CMK (cell line): ENCODE measurements at regions not wholly inside any gene's neighbourhood (a gene's known extent, or its start where the extent isn't known, plus 50 kb on each side); places are given as distances from the start of the nearest gene placed in this dataset.

Source experiments
- DNase-seq: peaks from one replicate; pipeline ENCODE4 v3.0.0-alpha.2; 2010; ENCODE audit warnings: low read depth

DNA sequence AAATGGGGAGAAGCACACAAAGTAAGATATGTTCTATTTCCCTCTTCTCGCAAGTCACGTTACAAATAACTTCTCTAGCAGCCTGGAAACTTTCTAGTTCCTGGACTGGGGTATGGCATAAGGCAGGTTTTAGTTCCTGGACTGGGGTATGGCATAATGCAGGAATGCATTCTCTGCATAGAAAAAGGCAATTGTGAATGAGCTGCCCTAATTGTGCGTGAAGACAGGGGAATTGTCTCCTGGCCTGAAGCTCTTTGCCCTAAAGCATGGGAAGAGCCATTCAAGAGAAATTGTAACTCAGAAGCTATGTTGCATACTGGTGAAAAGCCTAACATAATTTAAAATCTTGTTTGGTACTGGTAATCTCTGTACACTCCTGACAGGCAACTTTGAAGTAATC is 54.3 kb upstream of the CBLB start:
- DNase-seq: no peak

DNA sequence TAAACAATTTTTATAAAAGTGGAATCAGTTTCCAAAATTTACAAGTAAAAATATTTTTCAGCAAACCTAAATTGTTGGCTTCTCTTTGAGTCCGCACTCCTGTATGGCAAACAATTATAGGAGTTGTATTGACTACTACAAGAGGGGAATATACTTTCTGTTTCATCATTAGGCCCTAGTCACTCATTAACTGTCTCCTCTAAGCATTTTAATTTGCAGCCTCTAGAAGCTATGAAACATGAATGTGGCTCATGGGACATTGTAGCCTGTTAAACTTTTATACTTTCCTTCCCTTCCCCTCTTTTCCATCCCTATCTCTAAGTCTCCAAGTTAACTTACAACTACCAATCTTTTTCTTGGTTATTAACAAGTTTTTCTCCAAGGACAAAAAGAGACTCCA is 58.9 kb upstream of the CBLB start:
- no peak for DNase-seq

DNA sequence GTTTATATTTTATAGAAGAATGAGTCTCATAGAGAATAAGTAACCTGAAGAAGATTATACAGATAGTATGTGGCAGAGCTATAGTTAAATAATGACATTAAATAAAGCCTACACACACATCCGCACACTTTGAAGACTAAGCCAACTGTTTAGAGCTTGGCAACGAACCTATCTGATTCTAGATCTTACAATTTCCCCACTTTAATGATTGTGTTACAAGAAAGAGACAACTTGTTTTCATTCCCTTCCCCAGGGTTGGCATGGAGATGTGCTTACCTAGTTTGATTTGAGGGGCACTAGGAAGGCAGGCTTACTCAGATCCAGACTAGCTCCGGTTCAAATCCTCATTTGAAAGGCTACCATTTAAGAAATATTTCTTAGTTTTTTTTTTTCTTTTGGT is 61.9 kb upstream of the CBLB start:
- DNase-seq: no peak

DNA sequence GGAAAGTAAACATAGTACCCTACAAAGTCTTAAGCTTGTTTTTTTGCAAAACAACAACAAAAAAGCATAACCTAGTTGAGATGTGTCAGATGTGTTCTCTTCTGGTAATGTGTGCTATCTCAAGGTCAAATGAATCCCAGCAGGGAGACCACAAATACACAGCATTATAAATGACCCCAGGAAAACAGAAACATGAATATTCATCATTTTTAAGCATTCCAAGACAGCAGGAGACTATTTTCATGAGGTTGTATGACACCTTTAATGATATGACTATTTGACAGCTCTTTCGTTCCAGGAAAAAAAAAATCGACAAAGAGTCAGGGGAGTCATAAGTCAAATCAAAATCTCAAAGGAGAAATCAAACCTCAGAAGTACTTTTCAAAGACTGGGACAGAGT is 62.7 kb upstream of the CBLB start:
- no peak for DNase-seq

DNA sequence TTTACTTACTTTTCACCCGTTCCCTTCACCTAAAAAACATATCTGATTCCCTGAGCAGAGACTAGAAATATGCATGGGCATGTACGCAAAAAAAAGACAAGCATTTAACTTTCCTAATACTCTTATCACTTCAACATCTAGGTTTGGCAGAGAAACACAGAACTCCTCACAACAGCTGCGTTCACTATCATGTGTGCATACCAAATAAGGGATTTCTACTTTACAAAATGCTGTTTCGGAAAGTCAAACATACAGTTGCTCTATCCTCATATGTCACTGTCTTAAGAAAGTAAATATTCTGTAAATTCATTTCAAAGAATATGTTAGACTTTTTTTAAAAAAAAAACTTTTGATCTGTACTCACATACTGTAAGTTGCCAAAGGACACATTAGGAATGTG is 65.1 kb upstream of the CBLB start:
- no peak for DNase-seq

DNA sequence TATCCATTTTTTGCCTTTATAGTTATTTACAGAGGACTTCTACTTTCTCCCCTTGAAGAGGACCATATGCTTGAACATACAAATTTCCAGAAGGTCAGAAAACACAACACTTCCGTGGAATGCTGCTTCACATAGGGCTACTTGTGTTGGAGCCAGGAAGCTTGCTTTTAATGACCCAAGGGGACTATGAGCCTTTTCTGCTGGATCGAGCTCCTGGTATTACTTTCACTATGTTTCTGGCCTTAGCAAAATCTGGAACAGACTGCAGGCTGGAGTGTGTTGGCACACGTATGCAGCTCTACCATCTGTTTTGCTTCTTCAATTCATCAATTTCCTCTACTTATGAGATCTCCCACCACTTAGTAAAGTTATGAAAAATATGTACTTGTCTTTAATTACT is 69.3 kb upstream of the CBLB start:
- DNase-seq: no peak

DNA sequence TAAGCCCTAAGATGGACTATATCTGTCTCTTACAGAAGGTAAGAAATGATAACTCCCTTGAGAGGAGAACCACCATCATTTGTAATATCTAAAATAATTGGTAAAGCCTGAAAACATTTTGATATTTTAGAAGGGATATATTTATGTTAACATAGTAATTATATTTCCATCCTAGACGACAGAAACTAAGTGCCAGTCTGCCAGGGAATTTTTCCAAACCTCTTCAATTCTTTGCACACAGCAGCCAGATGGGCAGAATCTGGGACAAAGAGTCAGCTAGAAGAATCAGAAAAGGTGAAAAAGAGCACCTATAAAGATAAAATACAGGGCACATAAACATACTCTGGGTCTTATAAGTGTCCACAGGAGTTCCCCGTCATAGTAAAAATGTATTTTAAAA is 70.0 kb upstream of the CBLB start:
- no peak for DNase-seq

DNA sequence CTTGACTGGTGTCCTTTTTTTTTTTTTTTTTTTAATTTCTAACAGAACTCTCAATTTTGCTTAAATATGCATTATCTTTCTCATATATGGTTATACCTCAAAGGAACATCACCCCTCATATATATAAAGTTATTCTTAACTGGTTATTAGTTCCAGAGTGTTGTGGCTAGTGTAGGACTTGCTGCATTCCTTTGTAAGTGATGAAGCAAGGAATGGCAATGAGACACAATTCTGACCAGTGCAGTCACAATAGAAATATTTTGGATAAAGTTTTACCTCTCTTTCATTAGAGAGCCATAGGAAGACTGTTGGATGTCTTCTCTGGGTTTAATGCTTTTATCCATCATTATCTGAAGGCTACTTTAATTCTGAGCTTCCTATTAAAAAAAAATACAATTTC is 75.5 kb upstream of the CBLB start:
- DNase-seq: no peak

DNA sequence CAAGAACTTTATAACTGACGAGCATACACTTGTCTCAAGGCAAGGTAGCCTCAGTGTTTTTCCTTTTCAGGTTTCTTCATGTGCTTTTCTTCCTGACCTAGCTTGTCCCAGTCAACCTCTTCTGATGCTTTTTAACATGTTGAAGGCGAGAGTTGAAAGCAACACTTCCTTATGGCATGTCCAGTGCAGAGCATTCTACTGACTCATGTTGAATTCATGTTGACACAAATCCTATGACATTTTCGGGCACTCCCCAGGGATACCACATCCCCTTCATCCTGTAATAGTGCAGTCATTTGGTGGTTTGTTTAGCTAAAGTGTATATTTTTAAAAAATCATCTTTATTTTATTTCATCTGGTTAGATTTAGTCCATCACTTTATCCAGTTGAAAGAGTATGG is 75.9 kb upstream of the CBLB start:
- DNase-seq: no peak

DNA sequence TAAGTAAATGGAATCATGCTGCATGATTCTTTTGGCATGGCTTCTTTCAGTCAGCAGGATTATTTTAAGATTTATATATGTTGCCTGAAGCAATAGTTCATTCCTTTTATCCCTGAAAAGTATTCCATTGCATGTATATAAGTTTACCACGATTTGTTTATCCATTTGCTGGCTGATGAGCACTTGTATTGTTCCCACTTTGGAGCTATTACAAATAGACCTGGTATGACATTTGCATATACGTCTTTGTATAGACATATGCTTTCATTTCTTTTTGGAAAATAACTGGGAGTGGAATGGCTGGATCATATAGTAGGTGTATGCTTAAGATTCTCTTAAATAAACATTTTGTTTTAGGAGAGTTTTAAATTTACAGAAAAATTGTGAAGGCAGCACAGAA is 79.3 kb upstream of the CBLB start:
- no peak for DNase-seq

DNA sequence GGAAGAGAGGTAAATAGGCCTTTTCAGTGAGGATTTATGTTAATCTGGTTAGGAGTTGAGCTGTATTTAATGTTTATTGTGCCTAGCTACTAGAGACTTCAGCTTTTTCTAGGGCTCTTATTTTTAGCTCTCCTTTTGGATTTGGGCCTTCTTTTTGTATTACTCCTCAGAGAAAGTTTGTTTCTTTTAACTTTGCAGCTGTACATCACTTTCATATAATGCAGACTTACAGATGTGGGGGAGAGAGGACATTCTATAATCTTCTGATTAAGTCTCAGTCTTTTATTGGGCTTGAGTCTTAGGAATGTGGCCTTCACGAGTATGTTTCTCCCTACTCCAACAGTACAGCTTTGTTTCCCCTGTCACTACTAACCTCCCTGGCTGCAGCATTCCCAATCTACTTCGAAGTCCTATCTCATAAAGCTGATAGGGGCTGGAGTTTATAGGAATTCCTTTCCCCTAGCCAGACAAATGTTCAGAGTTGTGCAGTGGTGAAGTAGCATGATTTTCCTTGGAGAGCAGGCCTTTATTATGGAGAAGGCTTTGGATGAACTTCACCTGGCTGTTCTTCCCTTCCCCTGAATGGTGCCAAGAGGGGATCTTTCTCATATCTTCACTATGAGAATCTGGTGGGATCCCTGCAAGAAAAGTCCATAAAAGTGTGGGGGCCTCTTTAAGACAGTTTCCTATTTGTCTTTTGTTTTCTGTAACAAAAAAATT is 82.2 kb upstream of the CBLB start:
- no peak for DNase-seq

DNA sequence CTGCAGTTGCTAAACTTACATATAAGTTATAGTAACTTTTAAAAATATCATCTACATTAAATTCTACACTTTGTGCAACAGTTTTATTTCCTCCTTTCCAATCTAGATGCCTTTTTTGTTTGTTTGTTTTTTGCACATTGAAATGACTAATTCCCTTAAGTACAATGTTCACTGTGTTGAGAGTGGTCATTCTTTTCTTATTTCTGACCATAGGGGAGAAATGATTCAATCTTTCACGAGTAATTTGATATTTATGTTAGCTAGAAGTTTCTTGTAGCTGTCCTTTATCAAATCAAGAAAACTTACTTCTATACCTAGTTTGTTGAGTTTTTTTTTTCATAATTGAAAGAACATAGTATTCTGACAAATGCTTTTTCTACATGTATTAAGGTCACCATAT is 85.0 kb upstream of the CBLB start:
- no peak for DNase-seq

DNA sequence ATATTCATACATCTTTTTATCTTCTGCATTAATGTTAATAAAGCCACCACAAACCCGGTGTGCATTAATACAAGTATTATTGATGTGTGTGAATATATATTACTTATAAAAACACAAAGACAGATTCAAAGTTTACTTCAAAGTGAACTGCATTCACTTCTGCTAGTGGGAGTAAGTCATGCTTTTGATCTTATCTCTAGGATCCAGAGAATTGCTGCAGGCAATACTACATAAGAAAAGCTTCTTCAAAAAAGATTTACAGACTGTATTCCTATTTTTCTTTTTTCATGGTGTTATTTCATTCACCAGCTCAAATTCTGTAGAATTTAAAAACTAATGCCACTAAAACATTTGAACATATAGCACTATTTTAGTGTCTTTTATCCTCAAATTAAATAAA is 87.5 kb upstream of the CBLB start:
- no peak for DNase-seq

DNA sequence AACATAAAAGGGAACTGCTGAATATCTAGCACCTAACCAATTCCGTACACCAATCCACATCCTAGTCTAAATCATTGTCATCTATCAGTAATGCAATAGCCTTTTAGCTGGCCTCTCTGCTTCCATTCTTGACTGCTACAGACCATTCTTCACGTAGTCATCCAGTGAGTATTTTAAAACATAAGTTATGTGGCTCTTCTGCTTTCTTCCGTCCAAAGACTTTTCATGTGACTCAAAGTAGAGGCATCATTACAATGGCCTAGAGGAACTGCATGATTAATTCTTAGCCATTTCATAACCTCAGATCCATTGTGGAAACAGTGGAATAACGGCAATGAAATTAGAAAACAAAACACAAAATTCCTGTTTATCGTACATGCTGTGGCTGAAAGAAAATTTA is 88.9 kb upstream of the CBLB start:
- no peak for DNase-seq

DNA sequence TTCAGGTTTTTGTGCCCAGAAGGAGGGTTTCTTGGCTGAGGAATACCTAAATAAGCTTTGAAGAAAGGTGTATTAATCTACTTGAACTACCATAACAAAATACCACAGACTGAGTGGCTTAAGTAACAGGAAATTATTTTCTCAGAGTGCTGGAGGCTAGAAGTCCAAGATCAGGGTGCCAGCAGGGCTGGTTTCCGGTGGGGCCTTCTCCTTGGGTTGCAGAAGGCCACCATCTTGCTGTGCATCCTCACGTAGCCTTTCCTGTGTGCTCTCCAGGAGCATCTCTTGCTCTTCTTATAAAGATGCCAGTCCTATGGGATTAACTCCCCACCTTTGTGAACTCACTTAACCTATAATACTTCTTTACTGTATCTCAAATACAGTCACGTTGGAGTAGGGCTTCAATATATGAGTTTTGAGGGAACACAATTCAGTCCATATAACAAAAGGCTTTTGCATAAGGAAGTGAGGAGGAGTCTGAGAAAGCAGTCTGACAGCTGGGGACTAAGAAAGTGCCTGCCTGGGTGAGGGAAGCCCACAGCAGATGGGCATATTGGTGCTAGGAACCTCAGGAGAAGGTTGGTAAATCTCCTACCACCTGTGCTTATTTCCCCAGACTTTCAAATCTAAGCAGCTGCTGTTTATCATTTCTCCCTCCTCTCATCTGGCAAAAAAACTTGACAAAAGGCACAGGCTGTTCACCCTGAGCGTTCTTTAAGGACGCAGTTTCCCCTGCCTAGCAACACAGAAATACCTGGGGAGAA is 89.6 kb upstream of the CBLB start:
- DNase-seq: no peak

DNA sequence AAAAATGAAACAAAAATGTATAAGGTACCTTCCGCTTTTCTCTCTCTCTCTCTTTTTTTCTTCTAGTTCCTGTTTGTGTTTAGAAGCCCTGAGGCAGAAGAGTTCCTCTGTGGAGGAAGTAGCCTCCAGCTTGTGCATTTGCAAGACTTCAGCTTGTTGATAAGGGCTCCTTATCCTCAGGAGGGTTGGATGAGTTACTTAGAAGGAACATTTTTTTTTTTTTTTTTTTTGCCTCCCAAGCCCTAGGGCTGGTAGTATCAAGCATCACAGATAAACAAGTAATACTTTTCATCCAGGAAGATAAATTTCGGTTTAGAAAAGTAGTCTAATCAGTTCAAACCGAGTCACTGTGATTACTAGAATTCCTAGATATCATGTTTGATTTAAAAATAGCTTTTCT is 91.0 kb upstream of the CBLB start:
- DNase-seq: peak; percentile 48

DNA sequence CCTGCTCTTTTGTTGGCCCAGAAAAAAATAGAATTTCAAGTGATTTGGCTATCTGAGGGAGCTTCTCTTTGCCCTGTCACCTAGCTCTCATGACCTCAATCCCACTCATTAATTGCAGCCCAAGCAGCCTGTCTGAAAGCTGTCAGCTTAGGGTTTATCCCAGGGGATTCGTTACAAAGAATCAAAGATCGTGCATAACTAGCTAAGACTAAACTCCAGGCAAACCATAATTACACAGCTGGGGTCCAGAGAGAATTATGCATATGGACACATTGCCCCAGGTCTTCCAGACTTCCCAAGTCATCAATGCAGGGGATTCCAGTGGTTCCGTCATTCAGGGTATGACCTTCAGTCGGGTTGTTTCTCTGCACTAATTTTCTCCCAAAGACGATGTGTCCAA is 91.6 kb upstream of the CBLB start:
- no peak for DNase-seq

DNA sequence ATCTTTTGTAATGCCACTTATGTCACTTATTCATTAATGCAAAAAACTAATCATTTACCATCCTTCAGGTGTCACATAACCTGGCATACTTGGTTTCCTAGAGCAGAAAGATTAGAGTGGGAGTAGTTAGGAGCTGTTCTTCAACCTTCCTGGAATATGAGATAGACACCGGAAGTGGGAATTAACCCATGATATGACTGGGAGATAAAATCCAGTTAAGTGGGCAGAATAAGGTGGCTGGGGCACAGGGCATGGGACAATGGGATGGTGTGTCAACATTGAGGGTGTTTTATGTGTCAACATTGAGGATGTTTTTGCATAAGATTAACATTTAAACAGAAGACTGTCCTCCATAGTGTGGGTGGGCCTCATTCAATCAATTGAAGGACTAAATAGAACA is 94.3 kb upstream of the CBLB start:
- DNase-seq: no peak

DNA sequence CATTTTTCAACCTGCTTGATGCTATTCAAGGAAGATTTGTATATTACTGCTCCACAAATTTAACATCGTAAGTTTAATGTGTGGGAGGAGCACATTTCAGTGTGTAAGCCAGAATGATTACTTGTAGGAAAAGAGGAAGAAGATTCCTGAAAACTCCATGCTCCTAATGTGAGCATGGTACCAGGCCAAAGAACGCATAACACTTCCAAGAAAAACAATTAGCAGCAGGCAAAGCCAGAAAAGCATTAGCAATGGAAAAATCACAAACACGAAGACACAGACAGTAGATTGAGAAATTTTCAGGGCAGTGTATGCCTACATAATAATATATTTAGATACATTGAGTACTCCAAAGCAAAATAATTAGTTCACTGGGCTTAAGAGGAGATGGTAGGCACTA is 96.6 kb upstream of the CBLB start:
- no peak for DNase-seq

DNA sequence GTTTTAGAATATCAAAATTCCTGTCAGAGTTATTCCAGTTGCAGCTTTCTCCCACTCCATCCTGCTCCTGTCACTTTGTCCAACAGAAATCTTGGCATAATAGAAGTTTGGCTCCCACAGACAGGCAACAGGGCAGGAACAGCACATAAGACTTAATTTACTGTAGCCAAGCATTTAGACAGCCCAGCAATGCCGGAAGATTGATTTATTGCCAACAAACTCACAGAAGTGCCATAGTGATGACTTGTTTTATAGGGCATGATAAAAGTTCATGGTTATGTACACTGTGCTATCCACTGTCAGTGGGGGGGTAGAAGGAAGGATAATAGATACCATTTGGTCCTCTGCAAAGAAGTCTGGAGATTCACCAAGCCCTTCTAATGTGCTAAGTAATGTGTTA is 98.3 kb upstream of the CBLB start:
- DNase-seq: no peak

DNA sequence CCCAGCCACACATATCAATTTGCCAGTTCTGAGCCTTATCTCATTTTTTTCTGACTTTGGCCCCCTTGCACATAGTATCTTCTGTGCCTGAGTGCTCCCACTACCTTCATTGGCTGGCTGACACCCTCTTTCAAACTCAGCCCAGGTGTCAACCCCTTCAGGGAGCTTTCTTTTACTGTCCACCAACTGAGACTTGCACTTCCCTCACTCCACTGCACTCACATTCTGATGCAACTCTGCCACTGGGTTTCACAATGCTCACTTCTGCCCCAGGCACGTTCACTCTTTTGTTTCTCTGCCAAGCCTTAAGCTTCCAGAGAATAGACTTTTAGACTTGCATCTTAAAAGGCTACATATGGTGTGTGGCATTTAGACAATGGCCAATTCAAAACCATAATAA is 101.5 kb upstream of the CBLB start:
- DNase-seq: no peak

DNA sequence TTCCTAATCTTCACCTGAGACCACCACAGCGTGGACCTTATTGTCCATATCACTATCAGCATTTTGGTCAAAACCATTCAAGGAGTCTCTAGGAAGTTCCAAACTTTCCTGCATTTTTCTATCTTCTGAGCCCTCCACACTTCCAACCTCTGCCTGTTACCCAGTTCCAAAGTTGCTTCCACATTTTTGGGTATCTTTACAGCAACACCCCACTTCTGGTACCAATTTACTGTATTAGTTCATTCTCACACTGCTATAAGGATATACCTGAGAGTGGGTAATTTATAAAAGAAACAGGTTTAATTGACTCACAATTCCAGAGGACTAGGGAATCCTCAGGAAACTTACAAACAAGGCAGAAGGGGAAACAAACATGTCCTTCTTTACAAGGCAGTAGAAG is 103.3 kb upstream of the CBLB start:
- DNase-seq: no peak

DNA sequence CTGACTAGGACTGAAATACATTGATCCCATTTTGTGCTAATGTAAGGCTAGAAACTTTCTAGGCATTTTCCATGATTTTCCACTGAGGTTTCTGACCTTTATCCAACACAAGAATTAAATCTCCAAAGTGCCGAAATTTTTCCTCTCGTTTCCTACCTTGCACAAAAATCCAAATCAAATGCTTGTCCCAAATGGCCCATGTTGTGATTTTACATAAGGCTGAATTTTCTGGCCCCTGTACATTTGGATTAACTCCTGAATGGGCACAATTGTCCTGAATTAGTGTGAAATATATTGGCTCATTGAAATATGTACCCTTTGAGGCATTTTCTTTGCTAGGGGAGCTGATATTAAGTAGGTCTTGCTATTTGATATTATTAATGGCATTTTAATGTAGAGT is 105.6 kb upstream of the CBLB start:
- no peak for DNase-seq

DNA sequence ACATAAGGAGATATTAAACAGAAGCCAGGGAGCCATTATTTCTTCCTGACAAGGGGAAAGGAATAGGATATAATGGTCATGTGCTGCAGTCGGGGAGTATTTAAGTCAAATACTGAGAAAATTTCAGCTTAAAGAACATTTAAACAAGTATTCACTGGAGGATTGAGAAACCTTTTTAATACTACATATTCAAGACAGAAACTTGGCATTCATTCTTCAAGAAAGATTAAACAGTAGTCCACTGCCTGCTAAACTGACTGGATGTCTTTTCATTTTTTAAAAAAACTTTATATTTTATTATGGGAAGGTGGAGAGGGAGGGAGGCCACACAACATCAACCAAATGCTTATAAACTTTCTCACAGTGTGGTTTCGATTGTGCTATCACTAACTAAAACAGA is 107.4 kb upstream of the CBLB start:
- no peak for DNase-seq
